CD4-positive, alpha-beta T cell treated with Interleukin-4 for 1 hour (primary cell): ENCODE measurements at regions not wholly inside any gene's neighbourhood (a gene's known extent, or its start where the extent isn't known, plus 50 kb on each side); places are given as distances from the start of the nearest gene placed in this dataset.

Experiments used
- DNase-seq, 2 donors: peaks; one replicate each; pipeline ENCODE4 v3.0.0-alpha.2; 2020 to 2022

GRCh38 chr2:13019781-13020180 is 303.0 kb downstream of the TRIB2 start:
- DNase-seq, result no peak

GRCh38 chr2:13020469-13020868 is 303.7 kb downstream of the TRIB2 start:
- DNase-seq, result no peak

GRCh38 chr2:13021470-13021957 is 304.8 kb downstream of the TRIB2 start:
- no peak for DNase-seq

- no peak for DNase-seq
These were observed 313.9 kb downstream of the TRIB2 start for GRCh38 chr2:13030606-13031005.

GRCh38 chr2:13034861-13035260 is 318.1 kb downstream of the TRIB2 start:
- no peak for DNase-seq

- no peak for DNase-seq
These were observed 319.1 kb downstream of the TRIB2 start for GRCh38 chr2:13035866-13036265.

GRCh38 chr2:13040043-13040442 is 323.3 kb downstream of the TRIB2 start:
- DNase-seq, result no peak

GRCh38 chr2:13046557-13047165 is 329.9 kb downstream of the TRIB2 start:
- DNase-seq, result no peak

- no peak for DNase-seq
These were observed 334.0 kb downstream of the TRIB2 start for GRCh38 chr2:13050764-13051163.

GRCh38 chr2:13052547-13052946 is 335.8 kb downstream of the TRIB2 start:
- no peak for DNase-seq

- no peak for DNase-seq
These were observed 339.6 kb downstream of the TRIB2 start for GRCh38 chr2:13056259-13056843.

- no peak for DNase-seq
These were observed 340.9 kb downstream of the TRIB2 start for GRCh38 chr2:13057671-13058070.

- DNase-seq, result no peak
These were observed 349.9 kb downstream of the TRIB2 start for GRCh38 chr2:13066676-13067075.

GRCh38 chr2:13067508-13067907 is 350.8 kb downstream of the TRIB2 start:
- DNase-seq, result no peak

GRCh38 chr2:13089971-13090370 is 373.2 kb downstream of the TRIB2 start:
- DNase-seq, result no peak

- DNase-seq, result no peak
These were observed 374.7 kb downstream of the TRIB2 start for GRCh38 chr2:13091455-13091854.

GRCh38 chr2:13091861-13092378 is 375.2 kb downstream of the TRIB2 start:
- DNase-seq, result no peak

- no peak for DNase-seq
These were observed 376.8 kb downstream of the TRIB2 start for GRCh38 chr2:13093416-13093991.

GRCh38 chr2:13102397-13103063 is 385.8 kb downstream of the TRIB2 start:
- DNase-seq, result no peak

- no peak for DNase-seq
These were observed 386.4 kb downstream of the TRIB2 start for GRCh38 chr2:13103151-13103550.

- DNase-seq, result no peak
These were observed 387.2 kb downstream of the TRIB2 start for GRCh38 chr2:13103778-13104493.

- DNase-seq, result no peak
These were observed 388.0 kb downstream of the TRIB2 start for GRCh38 chr2:13104723-13105122.

GRCh38 chr2:13106302-13106701 is 389.6 kb downstream of the TRIB2 start:
- no peak for DNase-seq
